ENCODE measurements at regions not wholly inside any gene's neighbourhood (a gene's known extent, or its start where the extent isn't known, plus 50 kb on each side); places are given as distances from the start of the nearest gene placed in this dataset.

GRCh38 chr9:75235632-75236031 lies 147.3 kb downstream of the OSTF1 start:
- POLR2A ChIA-PET (ENCODE audit: unreplicated experiment): no interaction called here
- Histone ChIP-seq H2AFZ (no peak overlapping the region), H3K4me2 (peak overlapping the region; percentile 15; the same call in 1 of the 2 replicates), H3F3A (ENCODE audit: insufficient read depth, low read depth) (peaks cover 4% of the 10 kb centered on the region; the same call in 1 of the 2 replicates), H3K9me2 (ENCODE audit: insufficient read depth) (no peaks in the 10 kb centered on the region), H3K4me3 (no peak overlapping the region), H3K79me2 (ENCODE audit: low read depth) (no peaks in the 10 kb centered on the region), H3K4me1 (replicated peaks; ENCODE audit: insufficient read depth) (peaks cover 32% of the 10 kb centered on the region), H3K9me3 (ENCODE audit: insufficient read depth, low read depth) (peaks cover 6% of the 10 kb centered on the region; the same call in 1 of the 2 replicates), H3K27me3 (ENCODE audit: insufficient read depth, low read depth) (no peaks in the 10 kb centered on the region), H3K36me3 (ENCODE audit: low read depth) (no peaks in the 10 kb centered on the region), H3K27ac (peak overlapping the region; percentile 26; the same call in 1 of the 2 replicates), H4K20me1 (ENCODE audit: insufficient read depth) (no peaks in the 10 kb centered on the region)
- intact Hi-C loops (cut with micrococcal nuclease; ENCODE audit: unreplicated experiment): loop anchor here (5.0 to 10.0 kb wide), 2 partner anchors 148 to 1139 kb away; partner anchors contain the start of genes NMRK1 and OSTF1
- no TSS peak for BruUV-seq (replicated peaks)
- TF ChIP-seq, protein P1, sequence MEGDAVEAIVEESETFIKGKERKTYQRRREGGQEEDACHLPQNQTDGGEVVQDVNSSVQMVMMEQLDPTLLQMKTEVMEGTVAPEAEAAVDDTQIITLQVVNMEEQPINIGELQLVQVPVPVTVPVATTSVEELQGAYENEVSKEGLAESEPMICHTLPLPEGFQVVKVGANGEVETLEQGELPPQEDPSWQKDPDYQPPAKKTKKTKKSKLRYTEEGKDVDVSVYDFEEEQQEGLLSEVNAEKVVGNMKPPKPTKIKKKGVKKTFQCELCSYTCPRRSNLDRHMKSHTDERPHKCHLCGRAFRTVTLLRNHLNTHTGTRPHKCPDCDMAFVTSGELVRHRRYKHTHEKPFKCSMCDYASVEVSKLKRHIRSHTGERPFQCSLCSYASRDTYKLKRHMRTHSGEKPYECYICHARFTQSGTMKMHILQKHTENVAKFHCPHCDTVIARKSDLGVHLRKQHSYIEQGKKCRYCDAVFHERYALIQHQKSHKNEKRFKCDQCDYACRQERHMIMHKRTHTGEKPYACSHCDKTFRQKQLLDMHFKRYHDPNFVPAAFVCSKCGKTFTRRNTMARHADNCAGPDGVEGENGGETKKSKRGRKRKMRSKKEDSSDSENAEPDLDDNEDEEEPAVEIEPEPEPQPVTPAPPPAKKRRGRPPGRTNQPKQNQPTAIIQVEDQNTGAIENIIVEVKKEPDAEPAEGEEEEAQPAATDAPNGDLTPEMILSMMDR (conservative IDR thresholded peaks at IDR 0.05): no peak
- TF ChIP-seq EZH2 (IDR thresholded peaks at IDR 0.05; ENCODE audit: low read depth): no peak
- peak in 1 of 2 experiments; percentile 67 for DNase-seq
- CTCF ChIA-PET: no interaction called here

GRCh38 chr9:75238311-75238976 lies 150.1 kb downstream of the OSTF1 start:
- DNase-seq: peak; percentile 45 to 61
- ChIA-PET POLR2A (ENCODE audit: unreplicated experiment) (no interaction called here), CTCF (interaction anchor here (0.5 to 0.8 kb wide), 3 partner anchors 9 to 458 kb away, joined by 3 to 4 read pairs (median 4); no protein-coding TSS in a partner anchor)
- intact Hi-C loops (cut with micrococcal nuclease; ENCODE audit: unreplicated experiment): loop anchor here (1.0 to 10.0 kb wide), 3 partner anchors 37 to 1136 kb away; partner anchors contain the start of genes NMRK1 and OSTF1
- Histone ChIP-seq H3K9me2 (ENCODE audit: insufficient read depth) (no peaks in the 10 kb centered on the region), H3K79me2 (ENCODE audit: low read depth) (no peaks in the 10 kb centered on the region), H3K4me2 (no peak overlapping the region), H4K20me1 (ENCODE audit: insufficient read depth) (no peaks in the 10 kb centered on the region), H3K4me1 (replicated peaks; ENCODE audit: insufficient read depth) (peaks cover 14% of the 10 kb centered on the region), H3K9me3 (ENCODE audit: insufficient read depth, low read depth) (peaks cover 6% of the 10 kb centered on the region; the same call in 1 of the 2 replicates), H3K36me3 (ENCODE audit: low read depth) (no peaks in the 10 kb centered on the region), H3K27ac (no peak overlapping the region), H2AFZ (no peak overlapping the region; the same call in 1 of the 2 replicates), H3K27me3 (ENCODE audit: insufficient read depth, low read depth) (no peaks in the 10 kb centered on the region), H3K4me3 (no peak overlapping the region), H3F3A (ENCODE audit: insufficient read depth, low read depth) (peaks cover 4% of the 10 kb centered on the region; the same call in 1 of the 2 replicates)
- BruUV-seq (replicated peaks): no TSS peak
- TF ChIP-seq, protein P1 (conservative IDR thresholded peaks at IDR 0.05): peak; percentile 84
- no peak for TF ChIP-seq EZH2 (IDR thresholded peaks at IDR 0.05; ENCODE audit: low read depth)

DNA sequence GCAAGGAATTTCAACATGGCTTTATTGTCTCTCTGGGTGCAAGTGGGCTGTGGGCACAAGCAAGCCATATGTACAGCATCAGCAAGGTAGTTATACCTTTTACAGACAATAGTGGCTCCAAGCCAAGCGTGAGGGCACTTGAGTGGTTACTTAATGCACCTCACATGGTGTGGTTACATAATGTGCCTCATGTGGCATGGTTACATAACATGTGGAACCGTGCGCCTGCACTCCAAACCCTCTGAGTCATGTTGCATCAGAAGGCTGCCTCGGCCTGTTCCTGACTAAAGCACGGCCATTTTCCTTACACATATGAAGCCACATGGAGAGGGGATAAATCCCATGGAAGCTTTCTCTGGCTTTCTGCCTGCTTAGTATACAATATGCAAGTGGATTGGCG lies 150.9 kb downstream of the OSTF1 start:
- no peak overlapping the region for H3K27ac ChIP-seq
- H4K20me1 ChIP-seq (ENCODE audit: insufficient read depth): no peaks in the 10 kb centered on the region
- no peak overlapping the region for H3K4me3 ChIP-seq
- peaks cover 4% of the 10 kb centered on the region; the same call in 1 of the 2 replicates for H3F3A ChIP-seq (ENCODE audit: insufficient read depth, low read depth)
- H3K36me3 ChIP-seq (ENCODE audit: low read depth): no peaks in the 10 kb centered on the region
- no peaks in the 10 kb centered on the region for H3K79me2 ChIP-seq (ENCODE audit: low read depth)
- TF ChIP-seq EZH2 (IDR thresholded peaks at IDR 0.05; ENCODE audit: low read depth): no peak
- TF ChIP-seq, protein P1 (conservative IDR thresholded peaks at IDR 0.05): no peak
- no peaks in the 10 kb centered on the region for H3K27me3 ChIP-seq (ENCODE audit: insufficient read depth, low read depth)
- no peak overlapping the region for H3K4me2 ChIP-seq
- H2AFZ ChIP-seq: no peak overlapping the region
- CTCF ChIA-PET: no interaction called here
- intact Hi-C loops (cut with micrococcal nuclease; ENCODE audit: unreplicated experiment): loop anchor here (5.0 to 10.0 kb wide), 2 partner anchors 152 to 1136 kb away; partner anchors contain the start of genes NMRK1 and OSTF1
- peak in 1 of 2 experiments; percentile 44 for DNase-seq
- BruUV-seq (replicated peaks): no TSS peak
- POLR2A ChIA-PET (ENCODE audit: unreplicated experiment): no interaction called here
- H3K9me2 ChIP-seq (ENCODE audit: insufficient read depth): no peaks in the 10 kb centered on the region
- H3K4me1 ChIP-seq (replicated peaks; ENCODE audit: insufficient read depth): peaks cover 14% of the 10 kb centered on the region
- H3K9me3 ChIP-seq (ENCODE audit: insufficient read depth, low read depth): peaks cover 6% of the 10 kb centered on the region; the same call in 1 of the 2 replicates
